GM21825 (cell line): ENCODE measurements at regions not wholly inside any gene's neighbourhood (a gene's known extent, or its start where the extent isn't known, plus 50 kb on each side); places are given as distances from the start of the nearest gene placed in this dataset.
"Not testable (repeated sequence)": the region's sequence is repeated elsewhere in the genome, so short reads cannot be mapped to it uniquely, and the experiment has no call there.

Experiments
- ATAC-seq: cut with Tn5 transposase; IDR thresholded peaks from one replicate; pipeline ENCODE4 v1.9.1; 2021; ENCODE audit warnings: mild to moderate bottlenecking, moderate library complexity; ENCODE audit not compliant: unreplicated experiment

GRCh38 chr10:33010132-33011037, 52.4 kb upstream of the ITGB1 start:
- ATAC-seq: no peak

DNA sequence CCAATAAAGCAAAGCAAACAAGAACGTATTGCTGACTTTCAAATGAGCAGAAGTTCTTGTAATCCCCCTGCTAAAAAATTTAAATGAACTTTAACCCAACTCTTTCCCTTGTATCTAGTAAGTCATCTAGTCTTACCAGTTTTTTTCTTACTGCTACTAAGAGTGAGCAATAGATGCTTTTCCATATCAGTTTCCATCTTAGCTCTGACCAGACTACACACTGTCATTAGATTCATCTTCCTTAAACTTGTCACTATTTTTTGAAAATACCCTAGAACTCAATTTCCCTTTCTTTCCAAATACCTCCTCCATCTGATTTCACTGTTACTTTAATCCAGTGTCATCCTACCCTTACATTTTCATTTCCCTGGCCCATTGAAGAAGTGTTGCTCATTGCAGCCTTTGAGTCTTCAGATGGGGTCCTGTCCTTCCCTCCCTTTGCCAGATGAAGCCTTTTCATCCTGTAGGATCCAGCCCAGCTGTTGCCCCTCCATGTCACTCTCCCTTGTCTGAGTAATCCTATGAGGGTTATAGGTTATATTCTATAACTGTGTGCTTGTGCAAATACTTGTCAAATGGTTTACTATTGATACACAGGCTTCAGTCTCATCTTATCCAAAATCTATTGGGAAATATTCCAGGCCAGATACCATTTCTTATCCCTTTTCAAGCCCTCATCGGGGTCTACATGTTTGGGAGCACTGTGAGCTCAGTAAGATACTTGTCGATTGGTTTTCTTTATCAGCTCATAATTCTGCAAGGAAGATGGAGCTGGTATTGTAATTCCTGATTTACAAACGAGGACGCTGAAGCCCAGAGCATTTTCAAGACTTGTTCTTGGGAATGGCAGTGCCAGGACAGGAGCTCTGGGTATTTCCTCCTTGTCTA, 51.5 kb upstream of the ITGB1 start:
- no peak for ATAC-seq

DNA sequence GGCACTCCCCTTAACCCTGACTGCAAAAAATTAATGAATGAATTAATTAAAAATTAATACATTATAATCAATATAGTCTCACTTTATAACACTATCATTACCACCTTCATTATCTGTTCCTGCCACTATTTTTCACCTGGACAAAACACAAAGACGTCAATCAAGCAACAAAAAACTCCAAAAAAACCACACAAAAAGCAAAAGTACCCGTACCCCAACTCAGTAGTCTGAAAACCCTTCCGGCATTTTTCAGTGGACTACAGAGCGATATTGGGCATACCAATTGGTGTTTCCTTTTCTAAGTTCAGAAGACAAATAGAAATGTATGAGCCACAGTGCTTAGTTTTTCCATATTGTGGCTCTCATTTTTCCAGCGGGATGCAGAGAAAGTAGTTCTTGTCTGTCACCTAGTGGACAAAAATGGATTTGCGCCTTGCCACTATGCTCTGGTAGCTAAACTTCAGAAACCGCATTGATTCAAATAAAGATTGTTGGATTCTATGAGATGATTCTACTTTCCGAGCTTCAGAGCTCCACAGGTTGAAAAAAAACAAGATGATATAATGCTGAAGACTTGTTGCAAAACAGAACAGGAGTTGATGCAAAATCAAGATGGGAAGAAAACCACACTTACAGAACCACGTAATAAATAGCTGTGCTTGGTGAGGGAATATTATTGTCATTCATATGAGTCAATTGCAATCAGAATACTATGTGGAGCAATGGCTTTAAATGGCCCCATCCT, 50.6 kb upstream of the ITGB1 start:
- no peak for ATAC-seq

- ATAC-seq: not testable (repeated sequence)
Observed at GRCh38 chr10:33007731-33008381, 49.8 kb upstream of the ITGB1 start.
